Stimulated activated naive CD8-positive, alpha-beta T cell treated with anti-CD3 and anti-CD28 coated beads, Interleukin-15, amount 100 ng/mL, for 72 hours (primary cell): ENCODE measurements at regions not wholly inside any gene's neighbourhood (a gene's known extent, or its start where the extent isn't known, plus 50 kb on each side); places are given as distances from the start of the nearest gene placed in this dataset.

Experiments used
- ATAC-seq: fragments of 150-1000 bp; cut with Tn5 transposase; 2 replicates; pipeline ENCODE4 v1.10.0; 2021; ENCODE audit warnings: mild to moderate bottlenecking, moderate library complexity
- DNase-seq, 2 donors: peaks; one replicate each; pipeline ENCODE4 v3.0.0; 2021 to 2022
- H3K27ac Mint-ChIP-seq, 2 donors: one replicate each; pipeline ENCODE4 v1.8.0; 2022; ENCODE audit warnings: mild to moderate bottlenecking in 2 of 2, mixed read lengths in 2 of 2, moderate library complexity in 2 of 2
- H3K27me3 Mint-ChIP-seq: one replicate; pipeline ENCODE4 v1.8.0; 2022; ENCODE audit warnings: mixed read lengths
- H3K4me1 Mint-ChIP-seq: one replicate; pipeline ENCODE4 v1.8.0; 2022; ENCODE audit warnings: mild to moderate bottlenecking, mixed read lengths
- H3K4me3 Mint-ChIP-seq, 2 donors: one replicate each; pipeline ENCODE4 v1.8.0; 2022; ENCODE audit warnings: mild to moderate bottlenecking in 2 of 2, mixed read lengths in 2 of 2, moderate library complexity in 1 of 2
- H3K9me3 Mint-ChIP-seq, 2 donors: one replicate each; pipeline ENCODE4 v1.8.0; 2022; ENCODE audit warnings: mixed read lengths in 2 of 2

DNA sequence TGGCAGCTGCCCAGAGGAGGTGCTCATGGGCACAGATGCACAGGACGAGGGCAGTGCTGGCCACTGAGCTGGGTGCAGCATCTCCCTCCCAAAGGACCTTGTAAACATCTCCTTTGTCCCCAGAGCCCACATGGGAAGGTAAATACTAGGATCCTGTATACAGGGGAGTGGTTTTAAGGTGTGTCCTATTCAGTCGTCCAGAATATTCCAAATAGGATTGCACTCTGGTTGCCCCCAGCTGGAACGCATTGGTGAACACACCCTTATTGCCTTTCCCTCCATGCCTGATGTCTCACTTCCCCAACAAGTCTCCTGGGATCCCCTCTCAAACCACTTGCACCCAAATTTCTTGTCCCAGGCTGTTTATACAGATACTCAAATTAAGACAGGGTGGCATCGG is 152.0 kb upstream of the PCBD1 start:
- H3K4me3 Mint-ChIP-seq: no peak overlapping the region
- H3K4me1 Mint-ChIP-seq: no peaks in the 10 kb centered on the region
- H3K27ac Mint-ChIP-seq: no peak overlapping the region
- no peaks in the 10 kb centered on the region for H3K9me3 Mint-ChIP-seq
- DNase-seq: no peak
- ATAC-seq: no peak
- H3K27me3 Mint-ChIP-seq: no peaks in the 10 kb centered on the region

DNA sequence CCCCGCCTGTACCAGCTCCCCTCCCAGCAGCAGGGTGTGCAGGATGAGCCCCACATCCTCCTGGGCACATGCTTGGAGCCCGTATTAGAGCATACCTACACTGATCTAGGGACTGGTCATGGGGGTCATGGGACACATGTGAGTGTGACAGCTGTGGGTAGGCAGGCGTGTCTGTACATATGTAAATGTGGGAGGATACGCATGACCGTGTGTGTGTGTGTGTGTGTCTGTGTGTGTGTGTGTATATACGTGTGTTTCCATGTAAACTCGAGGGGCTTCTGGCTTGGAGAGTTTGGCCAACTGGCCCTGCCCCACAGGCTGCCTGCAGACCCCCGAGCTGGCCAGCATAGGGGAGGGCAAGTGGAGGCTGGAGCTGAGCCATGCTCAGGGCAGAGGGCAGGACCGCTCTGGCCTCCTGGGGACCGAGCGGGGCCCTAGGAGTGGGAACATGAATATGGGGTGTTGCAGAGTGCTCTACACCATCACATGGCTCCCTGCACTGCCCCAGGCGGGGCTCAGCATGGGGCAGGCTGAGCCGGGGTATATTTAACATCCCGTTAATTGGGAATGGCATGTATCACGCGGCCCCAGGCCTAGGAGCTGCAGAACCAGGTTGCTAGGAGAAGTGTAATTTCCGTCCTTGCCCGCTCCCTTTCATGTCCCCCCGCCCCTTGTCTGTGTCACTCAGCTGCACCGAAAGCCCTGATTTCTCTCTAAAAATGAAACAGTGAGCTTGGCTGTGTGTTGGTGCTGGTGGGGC is 152.7 kb upstream of the PCBD1 start:
- H3K9me3 Mint-ChIP-seq: no peaks in the 10 kb centered on the region
- H3K4me3 Mint-ChIP-seq: no peak overlapping the region
- ATAC-seq (no peak), DNase-seq (no peak)
- no peaks in the 10 kb centered on the region for H3K27me3 Mint-ChIP-seq
- H3K4me1 Mint-ChIP-seq: no peaks in the 10 kb centered on the region
- no peak overlapping the region for H3K27ac Mint-ChIP-seq

DNA sequence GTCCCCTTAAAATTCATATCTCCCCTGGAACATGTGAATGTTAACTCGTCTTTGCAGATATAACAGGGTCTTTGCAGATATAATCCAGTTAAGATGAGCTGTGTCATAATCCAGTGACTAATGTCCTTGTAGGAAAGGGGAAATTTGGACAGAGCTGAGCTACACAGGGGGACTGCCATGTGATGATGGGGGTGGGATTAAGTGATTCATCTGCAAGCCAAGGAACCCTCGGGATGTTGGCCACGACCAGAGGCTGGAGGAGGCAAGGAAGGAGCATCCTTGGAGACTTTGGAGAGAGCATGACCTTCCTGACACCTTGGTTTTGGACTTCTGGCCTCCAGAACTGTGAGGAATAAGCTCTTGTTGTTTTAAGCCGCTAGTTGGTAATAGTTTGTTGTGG is 153.9 kb upstream of the PCBD1 start:
- no peak for ATAC-seq
- H3K4me1 Mint-ChIP-seq: no peaks in the 10 kb centered on the region
- DNase-seq: no peak
- H3K9me3 Mint-ChIP-seq: no peaks in the 10 kb centered on the region
- no peak overlapping the region for H3K27ac Mint-ChIP-seq
- no peak overlapping the region for H3K4me3 Mint-ChIP-seq
- no peaks in the 10 kb centered on the region for H3K27me3 Mint-ChIP-seq

DNA sequence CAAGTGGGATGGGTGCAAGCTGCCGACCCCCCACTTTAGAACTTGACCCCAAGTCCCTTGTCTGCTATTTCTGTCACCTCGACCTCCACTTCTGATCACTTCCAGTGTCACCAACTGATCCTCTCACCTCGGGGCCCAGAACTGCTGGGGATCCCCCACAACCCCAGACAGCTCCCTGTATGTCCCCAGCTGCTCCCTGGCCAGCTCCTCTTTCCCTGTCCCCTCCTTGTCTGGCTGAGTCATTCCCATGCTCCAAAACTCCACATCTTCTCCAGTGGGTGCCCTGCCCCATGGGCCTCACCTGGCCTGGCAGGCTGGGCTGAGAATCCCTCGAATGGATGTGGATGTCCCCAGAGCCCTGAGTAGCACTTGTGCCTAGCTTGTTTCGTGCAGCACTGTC is 154.3 kb upstream of the PCBD1 start:
- H3K27ac Mint-ChIP-seq: no peak overlapping the region
- no peaks in the 10 kb centered on the region for H3K4me1 Mint-ChIP-seq
- no peak overlapping the region for H3K4me3 Mint-ChIP-seq
- no peak for DNase-seq
- no peaks in the 10 kb centered on the region for H3K27me3 Mint-ChIP-seq
- H3K9me3 Mint-ChIP-seq: no peaks in the 10 kb centered on the region
- ATAC-seq: no peak

DNA sequence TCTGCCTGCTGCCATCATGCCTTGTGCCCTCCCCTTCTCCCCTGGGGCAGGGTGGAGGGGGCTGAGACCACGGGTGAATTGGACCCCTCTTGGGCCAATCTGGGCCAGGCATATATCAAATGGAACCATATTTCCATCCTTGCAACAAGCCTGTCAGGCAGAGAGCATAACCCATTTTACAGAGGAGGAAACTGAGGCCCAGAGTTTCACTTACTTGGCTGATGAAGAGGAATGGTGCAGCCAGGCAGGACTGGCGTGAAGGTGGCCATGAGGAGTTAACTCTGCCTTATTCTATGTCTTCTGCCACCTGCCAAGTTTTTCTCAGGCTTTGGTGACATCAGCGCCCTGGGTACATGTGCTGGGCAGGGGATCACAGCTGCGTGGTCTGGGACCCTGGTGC is 155.5 kb upstream of the PCBD1 start:
- Mint-ChIP-seq H3K27me3 (no peaks in the 10 kb centered on the region), H3K9me3 (no peaks in the 10 kb centered on the region), H3K27ac (no peak overlapping the region), H3K4me1 (no peaks in the 10 kb centered on the region), H3K4me3 (no peak overlapping the region)
- DNase-seq (no peak), ATAC-seq (no peak)

DNA sequence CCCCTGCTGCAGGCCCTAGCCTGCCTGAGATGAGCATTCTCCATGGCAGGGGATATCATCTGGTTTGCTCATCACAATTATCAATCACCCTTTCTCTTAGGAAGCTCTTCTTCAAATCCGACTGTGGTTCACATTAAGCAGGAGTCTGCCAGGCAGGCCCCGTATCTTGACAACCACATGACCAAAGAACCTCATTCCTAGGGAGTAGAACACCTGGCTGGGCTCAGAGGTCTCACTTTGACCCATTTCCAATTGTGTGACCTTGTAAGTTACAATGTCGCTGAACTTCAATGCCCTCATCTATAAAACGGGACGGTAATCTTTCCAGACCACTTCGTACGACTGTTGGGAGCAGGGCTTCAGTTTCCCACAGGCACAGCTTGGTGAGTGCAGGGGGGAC is 156.4 kb upstream of the PCBD1 start:
- ATAC-seq: no peak
- Mint-ChIP-seq H3K27me3 (no peaks in the 10 kb centered on the region), H3K27ac (no peak overlapping the region), H3K4me3 (no peak overlapping the region), H3K9me3 (no peaks in the 10 kb centered on the region), H3K4me1 (no peaks in the 10 kb centered on the region)
- no peak for DNase-seq

DNA sequence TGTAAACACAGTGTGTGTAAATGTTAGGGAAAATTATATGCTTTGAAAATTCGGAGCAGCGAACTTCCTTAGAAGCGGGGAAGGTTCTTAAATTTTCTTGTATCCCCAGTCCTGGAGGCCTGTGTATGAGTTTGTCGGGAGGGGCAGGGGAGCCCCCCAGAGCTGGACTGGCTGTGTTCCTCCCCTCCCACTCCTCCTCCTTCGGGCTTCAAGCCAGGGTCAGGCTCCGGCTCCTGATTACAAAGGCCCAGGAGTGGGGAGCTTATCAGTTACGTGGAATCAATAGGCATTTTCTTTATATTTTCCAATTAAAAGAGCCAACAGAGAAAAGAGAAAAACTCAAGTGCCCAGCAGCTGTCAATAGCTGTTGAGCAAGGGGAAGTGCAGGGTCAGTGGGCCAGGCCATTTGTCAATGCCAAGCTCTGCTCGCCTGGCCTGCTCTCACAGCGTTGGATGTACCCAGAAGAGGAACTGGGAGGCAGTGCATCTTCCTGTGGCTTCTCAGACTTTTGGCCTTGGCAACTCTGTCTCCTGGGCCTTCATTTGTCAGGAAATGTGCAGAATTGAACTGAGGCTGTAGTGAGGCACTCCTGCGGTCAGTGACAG is 156.9 kb upstream of the PCBD1 start:
- ATAC-seq (no peak), DNase-seq (no peak)
- Mint-ChIP-seq H3K4me1 (no peaks in the 10 kb centered on the region), H3K9me3 (no peaks in the 10 kb centered on the region), H3K27ac (no peak overlapping the region), H3K4me3 (no peak overlapping the region), H3K27me3 (no peaks in the 10 kb centered on the region)

DNA sequence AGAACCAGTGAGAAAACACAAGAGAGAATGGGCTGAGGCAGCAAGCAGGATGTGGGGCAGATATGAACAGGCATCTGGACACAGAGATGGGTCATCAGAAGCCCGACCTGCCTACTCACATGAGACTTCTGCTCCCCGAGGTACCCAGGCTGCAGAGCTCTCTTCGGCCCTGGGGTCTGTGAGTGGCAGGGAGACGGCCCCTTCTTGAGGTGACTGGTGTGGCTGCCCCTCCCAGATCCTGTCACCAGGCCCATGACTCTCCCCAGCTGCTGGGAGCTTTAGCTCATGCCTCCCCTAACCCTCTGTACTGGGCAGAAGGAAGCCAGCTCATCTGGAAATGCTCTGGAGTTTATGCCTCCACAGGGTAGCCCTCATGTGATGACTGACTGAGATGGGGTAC is 157.6 kb upstream of the PCBD1 start:
- ATAC-seq (no peak), DNase-seq (no peak)
- H3K27me3 Mint-ChIP-seq: no peaks in the 10 kb centered on the region
- H3K4me3 Mint-ChIP-seq: no peak overlapping the region
- no peaks in the 10 kb centered on the region for H3K4me1 Mint-ChIP-seq
- no peaks in the 10 kb centered on the region for H3K9me3 Mint-ChIP-seq
- no peak overlapping the region for H3K27ac Mint-ChIP-seq

DNA sequence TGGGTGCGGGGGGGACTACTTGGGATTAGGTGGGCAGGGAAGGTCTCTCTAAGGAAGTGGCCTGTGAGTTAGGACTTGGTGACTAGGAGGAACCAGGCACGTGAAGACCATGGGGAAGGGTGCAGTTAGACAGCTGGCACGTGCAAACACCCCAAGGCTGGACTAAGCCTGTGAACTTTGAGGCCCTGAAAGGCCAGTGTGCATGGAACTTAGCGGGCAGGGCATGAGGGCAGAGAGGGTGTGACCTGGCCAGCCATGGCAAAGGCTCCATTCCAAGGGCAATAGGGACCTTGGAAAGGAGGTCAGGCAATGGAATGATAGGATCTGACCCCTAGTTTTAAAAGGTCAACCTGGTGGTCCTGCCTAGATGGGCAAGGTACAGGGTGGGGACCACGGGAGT is 158.4 kb upstream of the PCBD1 start:
- H3K4me1 Mint-ChIP-seq: no peaks in the 10 kb centered on the region
- H3K4me3 Mint-ChIP-seq: no peak overlapping the region
- no peaks in the 10 kb centered on the region for H3K9me3 Mint-ChIP-seq
- no peak overlapping the region for H3K27ac Mint-ChIP-seq
- ATAC-seq: no peak
- DNase-seq: no peak
- H3K27me3 Mint-ChIP-seq: no peaks in the 10 kb centered on the region

DNA sequence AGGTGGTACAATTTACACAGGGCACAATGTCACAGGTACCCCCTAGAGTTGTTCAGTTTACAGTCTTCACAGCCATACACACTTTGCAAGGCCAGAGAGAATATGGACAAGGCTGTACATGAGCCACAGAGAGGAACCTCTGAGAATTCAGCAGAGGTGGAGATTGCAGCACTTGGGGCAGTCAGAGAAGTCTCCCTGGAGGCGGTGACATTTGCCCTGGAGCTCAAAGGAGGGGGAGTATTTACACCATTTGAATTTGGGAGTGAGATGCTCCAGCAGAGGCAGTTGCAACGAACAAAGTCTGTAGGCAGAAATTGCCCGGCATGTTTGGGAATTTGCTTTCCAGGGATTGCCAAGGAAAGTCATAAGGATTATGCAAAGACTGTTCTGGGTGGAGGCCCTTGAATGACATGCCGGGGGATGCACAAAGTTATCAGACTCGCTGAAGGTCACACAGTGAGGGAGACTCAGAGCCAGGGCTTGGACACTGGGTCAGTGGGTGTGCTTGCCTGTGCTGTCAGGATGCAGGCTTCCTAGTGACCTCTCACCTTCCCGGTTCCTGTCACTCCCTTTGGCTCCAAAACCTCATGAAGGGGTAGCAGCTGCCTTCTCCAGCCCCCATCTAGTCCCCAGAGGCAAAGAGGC is 160.7 kb upstream of the PCBD1 start:
- no peaks in the 10 kb centered on the region for H3K9me3 Mint-ChIP-seq
- DNase-seq (no peak), ATAC-seq (no peak)
- H3K4me1 Mint-ChIP-seq: no peaks in the 10 kb centered on the region
- H3K27me3 Mint-ChIP-seq: peaks cover under 1% of the 10 kb centered on the region
- no peak overlapping the region for H3K4me3 Mint-ChIP-seq
- H3K27ac Mint-ChIP-seq: peak overlapping the region in 1 of 2 donors; percentile 72

DNA sequence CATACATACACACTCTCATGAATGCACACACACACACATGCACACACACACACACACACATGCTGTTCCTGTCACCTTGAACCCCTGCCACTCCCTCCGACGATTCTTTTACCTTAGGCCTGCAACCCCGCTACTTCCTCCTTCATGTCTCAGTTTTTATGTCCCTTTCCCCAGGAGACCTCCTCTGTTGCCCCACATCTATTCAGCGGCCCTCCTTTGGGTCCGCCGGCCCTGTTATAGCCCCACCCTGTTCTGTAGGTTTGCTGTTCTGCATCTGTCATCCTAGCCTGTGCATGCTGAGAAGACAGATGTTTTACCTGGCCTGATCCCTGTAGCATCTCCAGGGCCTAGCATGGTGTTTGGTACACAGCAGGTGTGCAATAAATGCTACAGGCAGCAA is 161.6 kb upstream of the PCBD1 start:
- Mint-ChIP-seq H3K4me1 (no peaks in the 10 kb centered on the region), H3K4me3 (no peak overlapping the region), H3K27me3 (peaks cover 5% of the 10 kb centered on the region), H3K27ac (no peak overlapping the region), H3K9me3 (no peaks in the 10 kb centered on the region)
- ATAC-seq (no peak), DNase-seq (no peak)

DNA sequence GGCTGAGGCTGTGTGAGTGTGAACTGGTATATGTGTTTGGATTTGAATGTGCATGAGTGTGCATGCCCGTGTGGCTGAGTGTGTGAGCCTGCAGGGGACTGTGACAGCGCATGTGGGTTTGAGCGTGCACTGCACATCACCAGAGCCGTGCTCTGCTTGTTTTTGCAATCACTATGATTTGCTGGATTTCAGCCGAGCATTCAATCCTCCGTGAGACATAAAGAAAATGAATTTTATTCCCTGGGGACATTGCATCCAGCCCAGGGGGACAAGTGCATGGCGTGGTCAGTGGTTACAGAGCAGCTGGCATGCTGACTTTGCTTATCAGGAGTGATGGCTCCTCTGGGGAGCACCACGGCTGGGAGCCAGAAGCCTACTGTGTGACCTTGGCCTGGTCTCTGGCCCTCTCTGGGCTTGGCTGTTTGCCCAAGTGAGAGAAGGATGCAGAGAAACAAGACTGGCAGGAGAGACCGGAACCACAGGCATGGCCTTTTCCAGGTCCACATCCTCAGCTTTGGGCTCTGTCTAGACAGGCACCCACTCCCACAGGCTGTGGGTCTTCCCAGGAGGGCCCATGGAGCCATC is 160.2 kb upstream of the UNC5B start:
- Mint-ChIP-seq H3K9me3 (no peaks in the 10 kb centered on the region), H3K27ac (no peak overlapping the region), H3K27me3 (peaks cover 5% of the 10 kb centered on the region), H3K4me3 (no peak overlapping the region), H3K4me1 (no peaks in the 10 kb centered on the region)
- ATAC-seq (no peak), DNase-seq (no peak)

DNA sequence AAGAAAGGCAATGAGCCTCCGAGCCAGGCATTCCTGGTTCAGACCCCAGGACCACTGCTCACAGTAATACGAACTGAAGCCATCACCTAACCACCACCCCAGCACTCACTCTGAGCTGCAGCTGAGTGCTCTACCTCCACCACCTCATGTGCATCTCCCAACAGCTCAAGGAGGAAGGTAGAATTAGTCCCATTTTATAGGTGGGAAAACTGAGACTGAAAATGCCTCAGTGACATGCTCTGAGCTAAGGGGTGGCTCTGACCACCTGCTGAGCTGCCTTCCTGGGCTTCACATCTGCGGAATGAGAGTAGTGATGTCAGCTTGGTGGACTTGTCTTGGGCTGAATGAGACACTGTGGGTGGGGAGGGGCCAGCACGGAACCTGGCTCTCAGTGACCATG is 159.7 kb upstream of the UNC5B start:
- Mint-ChIP-seq H3K4me3 (no peak overlapping the region), H3K27ac (no peak overlapping the region), H3K27me3 (peaks cover 5% of the 10 kb centered on the region), H3K9me3 (no peaks in the 10 kb centered on the region), H3K4me1 (no peaks in the 10 kb centered on the region)
- DNase-seq: no peak
- no peak for ATAC-seq

DNA sequence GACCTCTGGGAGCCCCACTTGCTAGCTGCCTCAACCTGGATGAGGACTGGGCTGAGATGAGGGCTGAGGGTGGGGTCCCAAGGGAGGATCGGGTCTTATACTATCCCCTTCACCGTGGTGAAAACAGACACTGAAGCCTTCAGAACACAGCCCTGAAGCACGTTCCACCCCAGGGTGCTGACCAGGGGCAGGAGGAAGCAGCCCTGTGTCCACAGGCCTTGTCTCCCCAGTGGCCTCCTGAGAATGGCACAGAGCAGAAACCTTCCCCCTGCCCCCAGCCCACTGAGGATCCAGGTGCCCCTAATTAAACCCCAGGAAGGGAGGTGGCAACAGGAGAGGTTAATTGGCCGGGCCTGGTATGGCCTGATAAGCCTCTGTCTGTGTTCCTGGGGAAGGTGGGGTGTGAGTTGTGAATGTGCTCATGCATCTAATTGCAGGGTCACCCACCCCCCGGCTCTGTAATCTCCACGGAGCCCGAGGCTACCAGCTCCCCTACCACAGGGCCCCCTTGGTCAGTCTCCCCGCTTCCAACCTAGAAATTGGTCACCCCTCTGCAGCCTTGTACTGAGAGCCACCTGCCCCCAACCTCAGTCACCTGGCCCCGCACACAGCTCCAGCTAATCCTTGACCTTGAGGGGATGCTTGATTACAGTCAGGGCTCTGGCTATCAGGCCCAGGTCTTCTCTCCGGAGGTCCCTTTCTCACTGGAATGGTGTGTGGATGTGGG is 159.0 kb upstream of the UNC5B start:
- ATAC-seq: no peak
- H3K27ac Mint-ChIP-seq: no peak overlapping the region
- no peak overlapping the region for H3K4me3 Mint-ChIP-seq
- H3K4me1 Mint-ChIP-seq: no peaks in the 10 kb centered on the region
- DNase-seq: no peak
- no peaks in the 10 kb centered on the region for H3K9me3 Mint-ChIP-seq
- peaks cover 5% of the 10 kb centered on the region for H3K27me3 Mint-ChIP-seq

DNA sequence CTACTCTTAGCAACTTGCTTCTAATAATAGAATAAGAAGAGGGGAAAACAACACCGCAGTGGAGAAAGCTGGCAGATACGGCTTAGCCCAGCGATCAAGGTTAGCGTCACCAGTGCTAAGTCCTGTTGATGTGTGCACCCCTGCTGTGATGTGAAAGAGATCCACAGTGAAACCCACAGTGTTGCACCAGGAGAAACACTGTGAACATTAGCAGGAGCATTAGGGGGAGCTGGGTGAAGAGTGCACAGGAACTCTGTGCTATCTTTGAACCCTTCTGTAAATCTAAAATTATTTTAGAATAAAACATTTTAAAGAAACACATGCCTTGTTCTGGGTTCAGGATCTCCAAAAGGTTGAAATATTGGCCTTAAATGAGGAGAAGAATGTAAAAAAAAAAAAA is 154.1 kb upstream of the UNC5B start:
- no peak for DNase-seq
- no peaks in the 10 kb centered on the region for H3K9me3 Mint-ChIP-seq
- H3K4me1 Mint-ChIP-seq: no peaks in the 10 kb centered on the region
- ATAC-seq: no peak
- no peak overlapping the region for H3K4me3 Mint-ChIP-seq
- no peak overlapping the region for H3K27ac Mint-ChIP-seq
- peaks cover 5% of the 10 kb centered on the region for H3K27me3 Mint-ChIP-seq
